HepG2 (cell line): ENCODE measurements at regions not wholly inside any gene's neighbourhood (a gene's known extent, or its start where the extent isn't known, plus 50 kb on each side); places are given as distances from the start of the nearest gene placed in this dataset.

Experiments used
- ATF7 ChIP-seq, 2 experiments: fragments of 450-650 bp in 1 of 2; sonication (generic) in 1 of 2; formaldehyde crosslinking in 1 of 2; IDR thresholded peaks; 2 replicates each; pipeline versions ENCODE4 v1.4.0 to v1.6.1; 2016 to 2020; ENCODE audit warnings: antibody characterized with exemption in 1 of 2, mild to moderate bottlenecking in 1 of 2, missing genetic modification reagents in 1 of 2
- CTCF ChIP-seq: sonication (generic); formaldehyde crosslinking; IDR thresholded peaks from 2 replicates; pipeline ENCODE4 v1.5.0; 2020; ENCODE audit warnings: mild to moderate bottlenecking, missing genetic modification reagents, moderate library complexity
- IKZF1 ChIP-seq: fragments of 450-650 bp; IDR thresholded peaks from 2 replicates; pipeline ENCODE4 v1.7.1; 2016
- MAX ChIP-seq: IDR thresholded peaks from 2 replicates; pipeline ENCODE4 v1.6.1; 2012; ENCODE audit warnings: inconsistent platforms
- RNF219 ChIP-seq: sonication (generic); formaldehyde crosslinking; IDR thresholded peaks from 2 replicates; pipeline ENCODE4 v1.5.0; 2020; ENCODE audit warnings: mild to moderate bottlenecking, missing genetic modification reagents
- ZFP36L1 ChIP-seq: sonication (generic); formaldehyde crosslinking; IDR thresholded peaks from 2 replicates; pipeline ENCODE4 v1.8.0; 2022; ENCODE audit warnings: mild to moderate bottlenecking, missing genetic modification reagents, moderate library complexity
- ZNF160 ChIP-seq: sonication (generic); formaldehyde crosslinking; IDR thresholded peaks from 2 replicates; pipeline ENCODE4 v1.8.0; 2022; ENCODE audit warnings: mild to moderate bottlenecking, inconsistent platforms, missing genetic modification reagents

DNA sequence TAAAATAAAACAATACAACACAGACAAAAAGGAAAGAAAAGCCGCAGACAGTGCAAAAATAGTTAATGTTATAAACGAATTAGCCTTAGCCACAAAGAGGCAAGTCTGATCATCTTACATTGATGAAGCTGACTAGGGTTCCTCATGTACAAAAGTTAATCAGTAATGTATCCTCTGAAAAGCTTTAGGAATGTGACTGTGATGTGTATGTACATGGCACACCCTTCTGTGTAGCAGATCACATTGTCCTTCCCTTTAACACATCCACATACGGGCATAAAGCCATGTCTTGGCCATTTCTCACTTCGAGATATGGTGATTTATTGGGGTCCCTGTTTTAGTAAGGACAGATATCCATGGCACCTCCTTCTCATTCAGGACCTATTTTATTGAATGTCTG lies 1327.5 kb upstream of the CDH8 start:
- TF ChIP-seq CTCF (CRISPR knock-in tag) (no peak), ZNF160 (CRISPR knock-in tag) (no peak), MAX (no peak), ZFP36L1 (no peak), RNF219 (CRISPR knock-in tag) (no peak), IKZF1 (no peak), ATF7 (IDR thresholded peaks at IDR 0.05) (no peak), ATF7 (CRISPR knock-in tag; IDR thresholded peaks at IDR 0.05) (no peak)
